OCI-LY3 (cell line): ENCODE measurements at regions not wholly inside any gene's neighbourhood (a gene's known extent, or its start where the extent isn't known, plus 50 kb on each side); places are given as distances from the start of the nearest gene placed in this dataset.

Experiments
- H2AFZ ChIP-seq: fragments of 200-600, 300-600 bp; shearing (Covaris generic); 2 replicates; pipeline ENCODE4 v1.6.0; 2014; ENCODE audit warnings: antibody characterized with exemption, low read depth, low read length
- H3K27ac ChIP-seq: fragments of 200-600, 300-600 bp; sonication (generic); 2 replicates; pipeline ENCODE4 v1.5.1; 2014; ENCODE audit warnings: mild to moderate bottlenecking, low read length, moderate library complexity, mixed read lengths
- H3K27me3 ChIP-seq: fragments of 200-600, 300-600 bp; sonication (generic); 2 replicates; pipeline ENCODE4 v1.6.1; 2014; ENCODE audit warnings: low read depth, low read length, mixed read lengths
- H3K36me3 ChIP-seq: fragments of 200-600, 300-600 bp; sonication (generic); replicated peaks from 2 replicates; pipeline ENCODE3; 2014; ENCODE audit warnings: low read depth, low read length, mixed read lengths
- H3K4me1 ChIP-seq: fragments of 300-600, 200-600 bp; sonication (generic); 2 replicates; pipeline ENCODE4 v1.6.1; 2014; ENCODE audit warnings: low read length, mixed read lengths
- H3K4me2 ChIP-seq: fragments of 200-600, 300-600 bp; sonication (generic); 2 replicates; pipeline ENCODE4 v1.6.1; 2014; ENCODE audit warnings: low read length, mixed read lengths
- H3K4me3 ChIP-seq: fragments of 300-600, 200-600 bp; sonication (generic); 2 replicates; pipeline ENCODE4 v1.5.1; 2014; ENCODE audit warnings: antibody characterized with exemption, mild to moderate bottlenecking, low read length, moderate library complexity
- H3K79me2 ChIP-seq: fragments of 300-600, 200-600 bp; shearing (Covaris generic); 2 replicates; pipeline ENCODE4 v1.6.1; 2014; ENCODE audit warnings: mild to moderate bottlenecking, low read length, mixed read lengths
- H3K9ac ChIP-seq: fragments of 300-600, 200-600 bp; shearing (Covaris generic); 2 replicates; pipeline ENCODE4 v1.6.0; 2014; ENCODE audit warnings: mild to moderate bottlenecking, low read length, moderate library complexity
- H3K9me3 ChIP-seq: fragments of 200-600, 300-600 bp; shearing (Covaris generic); 2 replicates; pipeline ENCODE4 v1.6.1; 2014; ENCODE audit warnings: low read length, mixed read lengths; ENCODE audit not compliant: insufficient read depth
- H4K20me1 ChIP-seq: fragments of 200-600, 300-600 bp; sonication (generic); 2 replicates; pipeline ENCODE4 v1.6.1; 2016; ENCODE audit warnings: low read length, mixed read lengths; ENCODE audit not compliant: insufficient read depth
- CTCF ChIP-seq: fragments of 200-600, 300-600 bp; sonication (generic); IDR thresholded peaks from 2 replicates; pipeline ENCODE4 v1.5.1; 2014; ENCODE audit warnings: antibody characterized with exemption, low read length, low read depth
- EZH2phosphoT487 ChIP-seq: fragments of 200-600 bp; shearing (Covaris generic); IDR thresholded peaks from 2 replicates; pipeline ENCODE4 v1.6.1; 2018; ENCODE audit warnings: antibody characterized with exemption, mixed run types, low read depth

GRCh38 chr7:131183072-131183471 lies 144.6 kb upstream of the MKLN1 start:
- Histone ChIP-seq H3K4me3 (no peak overlapping the region), H4K20me1 (no peaks in the 10 kb centered on the region), H3K36me3 (no peaks in the 10 kb centered on the region), H2AFZ (no peak overlapping the region), H3K4me2 (no peak overlapping the region), H3K9me3 (no peaks in the 10 kb centered on the region), H3K4me1 (no peaks in the 10 kb centered on the region; the same call in 1 of the 2 replicates), H3K27ac (no peak overlapping the region), H3K9ac (no peak overlapping the region), H3K79me2 (no peaks in the 10 kb centered on the region), H3K27me3 (no peaks in the 10 kb centered on the region)
- no peak for TF ChIP-seq CTCF
- TF ChIP-seq EZH2phosphoT487, result no peak

- Histone ChIP-seq H3K27ac (no peak overlapping the region), H3K79me2 (no peaks in the 10 kb centered on the region), H3K4me2 (no peak overlapping the region), H3K4me3 (no peak overlapping the region), H3K4me1 (peaks cover 4% of the 10 kb centered on the region), H3K27me3 (no peaks in the 10 kb centered on the region), H4K20me1 (no peaks in the 10 kb centered on the region), H3K9ac (no peak overlapping the region), H3K36me3 (no peaks in the 10 kb centered on the region), H2AFZ (no peak overlapping the region), H3K9me3 (no peaks in the 10 kb centered on the region)
- TF ChIP-seq CTCF (no peak), EZH2phosphoT487 (no peak)
Measured at GRCh38 chr7:131183611-131184119, 144.0 kb upstream of the MKLN1 start.

GRCh38 chr7:131186816-131187215 lies 140.9 kb upstream of the MKLN1 start:
- H3K9me3 ChIP-seq, result no peaks in the 10 kb centered on the region
- H3K36me3 ChIP-seq, result no peaks in the 10 kb centered on the region
- H3K27me3 ChIP-seq, result no peaks in the 10 kb centered on the region
- TF ChIP-seq EZH2phosphoT487 (no peak), CTCF (no peak)
- H4K20me1 ChIP-seq, result no peaks in the 10 kb centered on the region
- no peak overlapping the region for H3K27ac ChIP-seq
- no peak overlapping the region for H2AFZ ChIP-seq
- H3K9ac ChIP-seq, result no peak overlapping the region
- no peak overlapping the region for H3K4me2 ChIP-seq
- no peak overlapping the region for H3K4me3 ChIP-seq
- peaks cover 7% of the 10 kb centered on the region for H3K4me1 ChIP-seq
- H3K79me2 ChIP-seq, result no peaks in the 10 kb centered on the region

- Histone ChIP-seq H2AFZ (peak overlapping the region; percentile 54; the same call in 1 of the 2 replicates), H3K27ac (no peak overlapping the region), H4K20me1 (no peaks in the 10 kb centered on the region), H3K36me3 (no peaks in the 10 kb centered on the region), H3K4me1 (peaks cover 7% of the 10 kb centered on the region), H3K79me2 (no peaks in the 10 kb centered on the region), H3K9ac (no peak overlapping the region), H3K4me2 (no peak overlapping the region), H3K27me3 (no peaks in the 10 kb centered on the region), H3K9me3 (no peaks in the 10 kb centered on the region), H3K4me3 (no peak overlapping the region)
- TF ChIP-seq CTCF, result no peak
Measured at GRCh38 chr7:131188367-131189339, 139.0 kb upstream of the MKLN1 start.
